Endothelial cell (in vitro differentiated cells): ENCODE measurements at regions not wholly inside any gene's neighbourhood (a gene's known extent, or its start where the extent isn't known, plus 50 kb on each side); places are given as distances from the start of the nearest gene placed in this dataset.

Experiments
- DNase-seq: peaks from one replicate; pipeline ENCODE4 v3.0.0; 2021; ENCODE audit warnings: low spot score
- H3K27ac Mint-ChIP-seq: one replicate; pipeline ENCODE4 v1.8.0; 2021; ENCODE audit warnings: mixed read lengths, inconsistent platforms; ENCODE audit not compliant: unreplicated experiment
- H3K27me3 Mint-ChIP-seq: one replicate; pipeline ENCODE4 v1.8.0; 2021; ENCODE audit warnings: mild to moderate bottlenecking, moderate library complexity, mixed read lengths, inconsistent platforms; ENCODE audit not compliant: unreplicated experiment
- H3K36me3 Mint-ChIP-seq: one replicate; pipeline ENCODE4 v1.8.0; 2021; ENCODE audit warnings: mild to moderate bottlenecking, low read depth, mixed read lengths, inconsistent platforms; ENCODE audit not compliant: unreplicated experiment
- H3K4me1 Mint-ChIP-seq: one replicate; pipeline ENCODE4 v1.8.0; 2021; ENCODE audit warnings: mild to moderate bottlenecking, mixed read lengths, inconsistent platforms; ENCODE audit not compliant: unreplicated experiment
- H3K4me3 Mint-ChIP-seq: one replicate; pipeline ENCODE4 v1.8.0; 2021; ENCODE audit warnings: mild to moderate bottlenecking, mixed read lengths, inconsistent platforms; ENCODE audit not compliant: unreplicated experiment
- H3K9me3 Mint-ChIP-seq: one replicate; pipeline ENCODE4 v1.8.0; 2021; ENCODE audit warnings: mixed read lengths, inconsistent platforms; ENCODE audit not compliant: unreplicated experiment
- TF ChIP-seq, protein P1 (sequence below): fragments of 200-600 bp; sonication (generic); IDR thresholded peaks from one replicate; pipeline ENCODE4 v1.5.0; 2021; ENCODE audit warnings: antibody characterized with exemption; ENCODE audit not compliant: unreplicated experiment

GRCh38 chr6:22049002-22049401 lies 247.8 kb downstream of the PRL start:
- DNase-seq: no peak
- peaks cover 6% of the 10 kb centered on the region for H3K4me1 Mint-ChIP-seq
- TF ChIP-seq, protein P1, sequence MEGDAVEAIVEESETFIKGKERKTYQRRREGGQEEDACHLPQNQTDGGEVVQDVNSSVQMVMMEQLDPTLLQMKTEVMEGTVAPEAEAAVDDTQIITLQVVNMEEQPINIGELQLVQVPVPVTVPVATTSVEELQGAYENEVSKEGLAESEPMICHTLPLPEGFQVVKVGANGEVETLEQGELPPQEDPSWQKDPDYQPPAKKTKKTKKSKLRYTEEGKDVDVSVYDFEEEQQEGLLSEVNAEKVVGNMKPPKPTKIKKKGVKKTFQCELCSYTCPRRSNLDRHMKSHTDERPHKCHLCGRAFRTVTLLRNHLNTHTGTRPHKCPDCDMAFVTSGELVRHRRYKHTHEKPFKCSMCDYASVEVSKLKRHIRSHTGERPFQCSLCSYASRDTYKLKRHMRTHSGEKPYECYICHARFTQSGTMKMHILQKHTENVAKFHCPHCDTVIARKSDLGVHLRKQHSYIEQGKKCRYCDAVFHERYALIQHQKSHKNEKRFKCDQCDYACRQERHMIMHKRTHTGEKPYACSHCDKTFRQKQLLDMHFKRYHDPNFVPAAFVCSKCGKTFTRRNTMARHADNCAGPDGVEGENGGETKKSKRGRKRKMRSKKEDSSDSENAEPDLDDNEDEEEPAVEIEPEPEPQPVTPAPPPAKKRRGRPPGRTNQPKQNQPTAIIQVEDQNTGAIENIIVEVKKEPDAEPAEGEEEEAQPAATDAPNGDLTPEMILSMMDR: no peak
- no peak overlapping the region for H3K4me3 Mint-ChIP-seq
- H3K27me3 Mint-ChIP-seq: no peaks in the 10 kb centered on the region
- H3K9me3 Mint-ChIP-seq: no peaks in the 10 kb centered on the region
- peaks cover 9% of the 10 kb centered on the region for H3K36me3 Mint-ChIP-seq
- no peak overlapping the region for H3K27ac Mint-ChIP-seq

GRCh38 chr6:22053391-22053997 lies 243.3 kb downstream of the PRL start:
- no peaks in the 10 kb centered on the region for H3K9me3 Mint-ChIP-seq
- H3K27me3 Mint-ChIP-seq: no peaks in the 10 kb centered on the region
- H3K27ac Mint-ChIP-seq: no peak overlapping the region
- peaks cover 6% of the 10 kb centered on the region for H3K4me1 Mint-ChIP-seq
- no peak overlapping the region for H3K4me3 Mint-ChIP-seq
- TF ChIP-seq, protein P1: no peak
- DNase-seq: no peak
- H3K36me3 Mint-ChIP-seq: peaks cover 11% of the 10 kb centered on the region

DNA sequence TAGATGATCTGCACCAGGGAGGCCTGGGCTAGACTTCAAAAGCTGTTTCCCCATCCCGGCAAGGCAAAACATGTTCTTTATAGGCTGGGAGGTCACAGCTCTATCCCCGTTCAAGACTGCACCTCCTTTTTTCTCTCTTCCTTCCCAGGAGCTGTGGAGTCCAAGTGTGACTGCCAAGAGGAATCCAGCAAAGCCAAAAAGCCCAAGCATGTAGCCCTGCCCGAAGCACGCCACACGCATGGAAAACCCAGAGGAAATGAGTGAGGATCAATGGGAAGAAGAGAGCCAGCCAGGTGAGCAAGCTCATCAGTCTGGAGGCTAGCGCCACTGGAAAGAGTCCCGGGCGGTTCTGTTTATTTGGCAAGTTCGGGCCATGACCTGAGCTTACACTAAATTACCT lies 240.4 kb downstream of the PRL start:
- no peak for DNase-seq
- H3K27me3 Mint-ChIP-seq: no peaks in the 10 kb centered on the region
- peaks cover 15% of the 10 kb centered on the region for H3K36me3 Mint-ChIP-seq
- H3K4me3 Mint-ChIP-seq: peak overlapping the region; percentile 68
- no peaks in the 10 kb centered on the region for H3K9me3 Mint-ChIP-seq
- peaks cover 3% of the 10 kb centered on the region for H3K4me1 Mint-ChIP-seq
- H3K27ac Mint-ChIP-seq: no peak overlapping the region
- TF ChIP-seq, protein P1: no peak

DNA sequence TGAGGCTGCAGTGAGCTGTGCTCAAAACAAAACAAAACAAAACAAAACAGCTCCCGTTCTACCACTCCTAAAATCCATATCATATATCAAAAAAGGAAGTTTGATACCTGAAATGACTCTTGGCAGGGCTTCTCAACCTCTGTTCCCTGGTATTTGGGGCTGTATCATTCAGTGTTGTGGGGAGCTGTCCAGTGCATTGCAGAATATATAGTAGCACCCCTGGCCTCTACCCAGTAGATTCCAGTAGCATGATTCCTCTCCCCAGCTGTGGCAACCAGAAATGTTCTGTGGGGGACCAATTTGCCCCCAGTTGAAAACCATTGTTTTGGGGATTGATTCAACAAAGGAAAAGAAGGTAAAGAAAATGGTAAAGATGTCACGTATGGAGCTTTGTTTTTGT lies 238.9 kb downstream of the PRL start:
- TF ChIP-seq, protein P1: no peak
- Mint-ChIP-seq H3K4me1 (peaks cover 8% of the 10 kb centered on the region), H3K27me3 (no peaks in the 10 kb centered on the region), H3K9me3 (no peaks in the 10 kb centered on the region), H3K36me3 (peaks cover 15% of the 10 kb centered on the region), H3K4me3 (no peak overlapping the region), H3K27ac (no peak overlapping the region)
- DNase-seq: no peak

- no peak overlapping the region for H3K4me3 Mint-ChIP-seq
- no peak overlapping the region for H3K27ac Mint-ChIP-seq
- no peak for DNase-seq
- no peaks in the 10 kb centered on the region for H3K27me3 Mint-ChIP-seq
- peaks cover 15% of the 10 kb centered on the region for H3K36me3 Mint-ChIP-seq
- no peaks in the 10 kb centered on the region for H3K9me3 Mint-ChIP-seq
- TF ChIP-seq, protein P1: no peak
- peaks cover 6% of the 10 kb centered on the region for H3K4me1 Mint-ChIP-seq
Observed at GRCh38 chr6:22059126-22059525, 237.7 kb downstream of the PRL start.
